ENCODE measurements at regions not wholly inside any gene's neighbourhood (a gene's known extent, or its start where the extent isn't known, plus 50 kb on each side); places are given as distances from the start of the nearest gene placed in this dataset.

- no peaks in the 10 kb centered on the region for H3K36me3 ChIP-seq
- no peak for ATAC-seq (ENCODE audit: low FRiP score in 2 of 2)
- 74 to 77% methylated on average over 3 of the region's 3 CpGs for WGBS, 2 donors
- TF ChIP-seq POLR2A (IDR thresholded peaks at IDR 0.05) (no peak), EP300 (IDR thresholded peaks at IDR 0.05) (no peak), POLR2AphosphoS5 (IDR thresholded peaks at IDR 0.05) (no peak)
- TF ChIP-seq, protein P1, sequence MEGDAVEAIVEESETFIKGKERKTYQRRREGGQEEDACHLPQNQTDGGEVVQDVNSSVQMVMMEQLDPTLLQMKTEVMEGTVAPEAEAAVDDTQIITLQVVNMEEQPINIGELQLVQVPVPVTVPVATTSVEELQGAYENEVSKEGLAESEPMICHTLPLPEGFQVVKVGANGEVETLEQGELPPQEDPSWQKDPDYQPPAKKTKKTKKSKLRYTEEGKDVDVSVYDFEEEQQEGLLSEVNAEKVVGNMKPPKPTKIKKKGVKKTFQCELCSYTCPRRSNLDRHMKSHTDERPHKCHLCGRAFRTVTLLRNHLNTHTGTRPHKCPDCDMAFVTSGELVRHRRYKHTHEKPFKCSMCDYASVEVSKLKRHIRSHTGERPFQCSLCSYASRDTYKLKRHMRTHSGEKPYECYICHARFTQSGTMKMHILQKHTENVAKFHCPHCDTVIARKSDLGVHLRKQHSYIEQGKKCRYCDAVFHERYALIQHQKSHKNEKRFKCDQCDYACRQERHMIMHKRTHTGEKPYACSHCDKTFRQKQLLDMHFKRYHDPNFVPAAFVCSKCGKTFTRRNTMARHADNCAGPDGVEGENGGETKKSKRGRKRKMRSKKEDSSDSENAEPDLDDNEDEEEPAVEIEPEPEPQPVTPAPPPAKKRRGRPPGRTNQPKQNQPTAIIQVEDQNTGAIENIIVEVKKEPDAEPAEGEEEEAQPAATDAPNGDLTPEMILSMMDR (IDR thresholded peaks at IDR 0.05): no peak
- H3K4me3 ChIP-seq: no peak overlapping the region
- H3K27me3 ChIP-seq: no peaks in the 10 kb centered on the region
- no peak for DNase-seq
- H3K4me1 ChIP-seq: no peaks in the 10 kb centered on the region
- no peak overlapping the region for H3K27ac ChIP-seq
- no peaks in the 10 kb centered on the region for H3K9me3 ChIP-seq
Measured at GRCh38 chr11:115905341-115906000, 401.3 kb upstream of the CADM1 start.

- no peaks in the 10 kb centered on the region for H3K9me3 ChIP-seq
- no peak overlapping the region for H3K27ac ChIP-seq
- H3K4me3 ChIP-seq: no peak overlapping the region
- TF ChIP-seq EP300 (IDR thresholded peaks at IDR 0.05): no peak
- TF ChIP-seq, protein P1 (IDR thresholded peaks at IDR 0.05): no peak
- TF ChIP-seq POLR2AphosphoS5 (IDR thresholded peaks at IDR 0.05): no peak
- TF ChIP-seq POLR2A (IDR thresholded peaks at IDR 0.05): no peak
- no peaks in the 10 kb centered on the region for H3K4me1 ChIP-seq
- no peaks in the 10 kb centered on the region for H3K27me3 ChIP-seq
- ATAC-seq (ENCODE audit: low FRiP score in 2 of 2) (no peak), DNase-seq (no peak)
- WGBS, 2 donors: 95 to 96% methylated on average over 4 of the region's 4 CpGs
- H3K36me3 ChIP-seq: no peaks in the 10 kb centered on the region
Measured at GRCh38 chr11:115903179-115903578, 399.0 kb upstream of the CADM1 start.

GRCh38 chr11:115901069-115901468 is 396.9 kb upstream of the CADM1 start:
- TF ChIP-seq POLR2AphosphoS5 (IDR thresholded peaks at IDR 0.05) (no peak), EP300 (IDR thresholded peaks at IDR 0.05) (no peak), POLR2A (IDR thresholded peaks at IDR 0.05) (no peak)
- TF ChIP-seq, protein P1 (IDR thresholded peaks at IDR 0.05): no peak
- Histone ChIP-seq H3K36me3 (no peaks in the 10 kb centered on the region), H3K4me3 (no peak overlapping the region), H3K27me3 (no peaks in the 10 kb centered on the region), H3K9me3 (no peaks in the 10 kb centered on the region), H3K27ac (no peak overlapping the region), H3K4me1 (no peaks in the 10 kb centered on the region)
- ATAC-seq (ENCODE audit: low FRiP score in 2 of 2): no peak
- DNase-seq: no peak

GRCh38 chr11:115900111-115900510 is 395.9 kb upstream of the CADM1 start:
- ATAC-seq (ENCODE audit: low FRiP score in 2 of 2): no peak
- Histone ChIP-seq H3K9me3 (no peaks in the 10 kb centered on the region), H3K4me1 (no peaks in the 10 kb centered on the region), H3K27ac (no peak overlapping the region), H3K36me3 (no peaks in the 10 kb centered on the region), H3K27me3 (no peaks in the 10 kb centered on the region), H3K4me3 (no peak overlapping the region)
- no peak for DNase-seq
- WGBS, 2 donors: 90% methylated on average over 10 of the region's 10 CpGs
- no peak for TF ChIP-seq POLR2AphosphoS5 (IDR thresholded peaks at IDR 0.05)
- TF ChIP-seq POLR2A (IDR thresholded peaks at IDR 0.05): no peak
- TF ChIP-seq, protein P1 (IDR thresholded peaks at IDR 0.05): no peak
- no peak for TF ChIP-seq EP300 (IDR thresholded peaks at IDR 0.05)

- H3K9me3 ChIP-seq: no peaks in the 10 kb centered on the region
- TF ChIP-seq, protein P1 (IDR thresholded peaks at IDR 0.05): no peak
- TF ChIP-seq EP300 (IDR thresholded peaks at IDR 0.05) (no peak), POLR2AphosphoS5 (IDR thresholded peaks at IDR 0.05) (no peak), POLR2A (IDR thresholded peaks at IDR 0.05) (no peak)
- no peak overlapping the region for H3K4me3 ChIP-seq
- no peaks in the 10 kb centered on the region for H3K36me3 ChIP-seq
- H3K27ac ChIP-seq: no peak overlapping the region
- ATAC-seq (ENCODE audit: low FRiP score in 2 of 2) (no peak), DNase-seq (no peak)
- H3K27me3 ChIP-seq: no peaks in the 10 kb centered on the region
- 42 to 65% methylated on average over 3 to 4 of the region's 4 CpGs for WGBS, 2 donors
- H3K4me1 ChIP-seq: no peaks in the 10 kb centered on the region
Measured at GRCh38 chr11:115897707-115898106, 393.5 kb upstream of the CADM1 start.
